GM23248 (cell line): ENCODE measurements at regions not wholly inside any gene's neighbourhood (a gene's known extent, or its start where the extent isn't known, plus 50 kb on each side); places are given as distances from the start of the nearest gene placed in this dataset.

Experiments
- DNase-seq: peaks from one replicate; pipeline ENCODE4 v3.0.0-alpha.2; 2015
- H2AFZ ChIP-seq: fragments of 200-600 bp; sonication (generic); 2 replicates; pipeline ENCODE4 v1.6.1; 2016; ENCODE audit warnings: antibody characterized with exemption
- H3F3A ChIP-seq: fragments of 200-600 bp; sonication (generic); 2 replicates; pipeline ENCODE4 v1.6.1; 2016; ENCODE audit warnings: mild to moderate bottlenecking, antibody characterized with exemption, mixed run types; ENCODE audit not compliant: insufficient read depth
- H3K27ac ChIP-seq: fragments of 200-600 bp; sonication (generic); 2 replicates; pipeline ENCODE4 v1.5.1; 2016; ENCODE audit warnings: mild to moderate bottlenecking
- H3K27me3 ChIP-seq: fragments of 200-600 bp; sonication (generic); replicated peaks from 2 replicates; pipeline ENCODE4 v1.6.1; 2016; ENCODE audit warnings: mild to moderate bottlenecking; ENCODE audit not compliant: insufficient read depth
- H3K36me3 ChIP-seq: fragments of 200-600 bp; sonication (generic); 2 replicates; pipeline ENCODE4 v1.6.1; 2016; ENCODE audit warnings: low read depth, mild to moderate bottlenecking
- H3K4me1 ChIP-seq: fragments of 200-600 bp; sonication (generic); 2 replicates; pipeline ENCODE4 v1.6.1; 2016; ENCODE audit warnings: mild to moderate bottlenecking; ENCODE audit not compliant: insufficient read depth
- H3K4me2 ChIP-seq: fragments of 200-600 bp; sonication (generic); one replicate; pipeline ENCODE4 v1.6.1; 2016; ENCODE audit warnings: mild to moderate bottlenecking; ENCODE audit not compliant: unreplicated experiment
- H3K4me3 ChIP-seq: fragments of 200-600 bp; sonication (generic); 2 replicates; pipeline ENCODE4 v1.5.1; 2016; ENCODE audit warnings: mild to moderate bottlenecking
- H3K79me2 ChIP-seq: fragments of 200-600 bp; sonication (generic); 2 replicates; pipeline ENCODE4 v1.6.1; 2016; ENCODE audit warnings: mild to moderate bottlenecking; ENCODE audit not compliant: insufficient read depth
- H3K9ac ChIP-seq: fragments of 200-600 bp; sonication (generic); 2 replicates; pipeline ENCODE4 v1.6.1; 2016; ENCODE audit warnings: mild to moderate bottlenecking
- H3K9me2 ChIP-seq: fragments of 200-600 bp; sonication (generic); 2 replicates; pipeline ENCODE4 v1.6.1; 2016; ENCODE audit warnings: mixed run types, mild to moderate bottlenecking, moderate library complexity; ENCODE audit not compliant: insufficient read depth
- H3K9me3 ChIP-seq: fragments of 200-600 bp; sonication (generic); one replicate; pipeline ENCODE4 v1.6.1; 2017; ENCODE audit warnings: low read depth
- H4K20me1 ChIP-seq: fragments of 200-600 bp; sonication (generic); 2 replicates; pipeline ENCODE4 v1.6.0; 2016; ENCODE audit not compliant: insufficient read depth
- EZH2 ChIP-seq: fragments of 200-600 bp; sonication (generic); IDR thresholded peaks from 2 replicates; pipeline ENCODE4 v1.6.1; 2018; ENCODE audit warnings: antibody characterized with exemption, mild to moderate bottlenecking; ENCODE audit not compliant: insufficient read depth, poor library complexity, severe bottlenecking
- EZH2phosphoT487 ChIP-seq: fragments of 200-600 bp; sonication (generic); IDR thresholded peaks from 2 replicates; pipeline ENCODE4 v1.6.1; 2018; ENCODE audit warnings: antibody characterized with exemption, moderate library complexity, mild to moderate bottlenecking, low read depth; ENCODE audit not compliant: insufficient read depth
- WGBS, 2 experiments: methylation state at CpG; one replicate each; pipeline ENCODE4 v1.1.6; 2015 to 2017; ENCODE audit warnings: low lambda C conversion rate in 2 of 2, low coverage in 1 of 2; ENCODE audit errors: missing lambda C conversion rate in 2 of 2; 5-methylcytosine and 5-hydroxymethylcytosine counted together
- in situ Hi-C: fragments of 300-500 bp; cut with MboI; formaldehyde crosslinking; loops from 2 replicates; pipeline ENCODE4 v1.15.0; 2020

DNA sequence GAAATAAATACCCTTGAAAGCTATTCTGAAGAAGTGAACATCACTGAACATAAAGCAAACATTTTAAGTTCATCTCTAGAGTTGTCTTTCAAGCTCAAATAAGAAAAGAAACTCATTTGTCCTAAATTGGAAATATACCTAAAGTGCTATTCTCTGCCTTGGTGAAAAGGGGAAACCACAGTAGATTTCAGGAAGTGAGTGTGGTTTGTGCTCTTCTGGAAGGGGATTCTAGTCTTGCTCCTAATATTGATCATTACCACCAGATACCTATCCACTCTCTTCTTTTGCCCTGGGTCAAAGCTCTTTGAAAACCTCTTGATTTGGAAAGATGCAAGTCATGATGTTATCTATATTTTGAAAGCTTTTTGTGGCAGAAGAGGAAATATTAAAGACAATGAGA, 798.1 kb downstream of the ADGRL2 start:
- H3K36me3 ChIP-seq, result no peaks in the 10 kb centered on the region
- DNase-seq, result no peak
- H3K27me3 ChIP-seq, result no peaks in the 10 kb centered on the region
- H3K4me2 ChIP-seq, result no peak overlapping the region
- H3K9ac ChIP-seq, result no peak overlapping the region
- H3K4me1 ChIP-seq, result no peaks in the 10 kb centered on the region
- no peaks in the 10 kb centered on the region for H4K20me1 ChIP-seq
- no peak overlapping the region for H3K27ac ChIP-seq
- TF ChIP-seq EZH2phosphoT487 (no peak), EZH2 (no peak)
- in situ Hi-C loops, result no loop called here
- H2AFZ ChIP-seq, result no peak overlapping the region
- no peaks in the 10 kb centered on the region for H3K9me3 ChIP-seq
- no peaks in the 10 kb centered on the region for H3K79me2 ChIP-seq
- no peaks in the 10 kb centered on the region for H3F3A ChIP-seq
- no peak overlapping the region for H3K4me3 ChIP-seq
- H3K9me2 ChIP-seq, result no peaks in the 10 kb centered on the region

DNA sequence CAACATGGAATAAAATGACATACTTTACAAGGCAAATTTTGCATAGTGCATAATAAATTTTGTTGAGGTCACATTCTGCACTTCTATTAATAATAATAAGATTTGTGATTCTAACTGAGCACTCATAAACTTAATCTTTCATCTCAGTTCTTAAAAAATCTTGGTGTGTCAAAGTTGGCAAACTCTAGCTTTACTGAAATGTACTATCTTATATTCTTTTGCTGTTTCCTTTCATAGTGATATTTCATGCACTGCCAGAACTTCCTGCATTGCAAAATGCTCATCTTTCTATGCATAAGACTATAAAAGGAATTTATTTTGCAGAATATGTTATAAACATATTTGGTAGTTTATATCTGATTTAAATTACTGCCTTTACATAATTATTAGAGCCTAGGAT, 797.6 kb downstream of the ADGRL2 start:
- in situ Hi-C loops, result no loop called here
- H3K4me1 ChIP-seq, result no peaks in the 10 kb centered on the region
- no peak for TF ChIP-seq EZH2phosphoT487
- TF ChIP-seq EZH2, result no peak
- no peak overlapping the region for H3K4me2 ChIP-seq
- H3K27me3 ChIP-seq, result no peaks in the 10 kb centered on the region
- H2AFZ ChIP-seq, result no peak overlapping the region
- no peak overlapping the region for H3K9ac ChIP-seq
- no peak overlapping the region for H3K27ac ChIP-seq
- H3K9me2 ChIP-seq, result no peaks in the 10 kb centered on the region
- no peaks in the 10 kb centered on the region for H3K79me2 ChIP-seq
- no peaks in the 10 kb centered on the region for H4K20me1 ChIP-seq
- DNase-seq, result no peak
- H3K36me3 ChIP-seq, result no peaks in the 10 kb centered on the region
- H3K9me3 ChIP-seq, result no peaks in the 10 kb centered on the region
- H3K4me3 ChIP-seq, result no peak overlapping the region
- H3F3A ChIP-seq, result no peaks in the 10 kb centered on the region

DNA sequence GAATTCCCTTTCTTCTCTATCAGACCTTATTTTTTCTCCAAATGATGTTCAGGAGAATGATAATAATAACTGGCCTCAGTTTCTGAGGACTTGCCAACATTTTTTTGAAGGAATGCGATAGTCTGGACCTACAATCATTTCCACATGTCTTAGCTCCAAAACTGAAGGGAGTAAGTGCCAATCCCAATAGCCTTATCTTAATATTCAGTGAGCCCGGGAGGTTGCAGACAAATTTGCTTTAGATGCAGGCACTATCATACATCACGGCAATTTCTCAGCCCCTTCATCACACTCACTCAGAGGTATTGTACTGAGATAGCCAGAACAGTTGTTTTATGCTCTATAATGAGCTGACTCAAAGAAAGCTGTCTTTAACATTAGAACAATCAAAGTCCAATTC, 796.9 kb downstream of the ADGRL2 start:
- TF ChIP-seq EZH2 (no peak), EZH2phosphoT487 (no peak)
- Histone ChIP-seq H3K4me3 (no peak overlapping the region), H3F3A (no peaks in the 10 kb centered on the region), H3K4me2 (no peak overlapping the region), H3K9me2 (no peaks in the 10 kb centered on the region), H3K4me1 (no peaks in the 10 kb centered on the region), H3K27me3 (no peaks in the 10 kb centered on the region), H3K36me3 (no peaks in the 10 kb centered on the region), H3K9ac (no peak overlapping the region), H2AFZ (no peak overlapping the region), H4K20me1 (no peaks in the 10 kb centered on the region), H3K27ac (no peak overlapping the region), H3K79me2 (no peaks in the 10 kb centered on the region), H3K9me3 (no peaks in the 10 kb centered on the region)
- in situ Hi-C loops, result no loop called here
- 15 to 18% methylated on average over 3 of the region's 3 CpGs for WGBS, 2 experiments
- DNase-seq, result no peak

DNA sequence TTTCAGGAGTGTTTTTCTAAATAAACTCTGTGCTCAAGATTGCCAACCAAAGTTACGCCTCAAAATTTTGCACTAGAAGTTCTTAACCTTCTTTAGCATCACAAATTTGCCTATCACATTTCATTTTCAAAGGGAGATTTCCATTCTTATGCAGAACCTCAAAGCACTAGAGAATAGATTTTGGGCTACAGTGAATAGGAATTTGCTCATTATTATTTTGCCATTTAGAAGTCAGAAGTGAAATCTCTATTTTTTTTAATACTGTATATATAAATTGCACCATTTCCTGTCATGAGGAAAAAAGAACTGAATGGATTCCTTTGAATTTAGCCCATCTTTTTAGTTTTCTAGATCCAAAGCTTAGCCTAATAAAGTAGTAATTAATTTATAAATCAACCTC, 796.4 kb downstream of the ADGRL2 start:
- Histone ChIP-seq H3K27me3 (no peaks in the 10 kb centered on the region), H3K4me2 (no peak overlapping the region), H4K20me1 (no peaks in the 10 kb centered on the region), H3K9ac (no peak overlapping the region), H3K9me2 (no peaks in the 10 kb centered on the region), H3K27ac (no peak overlapping the region), H3K4me1 (no peaks in the 10 kb centered on the region), H2AFZ (no peak overlapping the region), H3F3A (no peaks in the 10 kb centered on the region), H3K79me2 (no peaks in the 10 kb centered on the region), H3K36me3 (no peaks in the 10 kb centered on the region), H3K9me3 (no peaks in the 10 kb centered on the region), H3K4me3 (no peak overlapping the region)
- DNase-seq, result no peak
- WGBS, 2 experiments, result 85% methylated on average over 1 of the region's 1 CpG
- in situ Hi-C loops, result no loop called here
- no peak for TF ChIP-seq EZH2phosphoT487
- no peak for TF ChIP-seq EZH2

DNA sequence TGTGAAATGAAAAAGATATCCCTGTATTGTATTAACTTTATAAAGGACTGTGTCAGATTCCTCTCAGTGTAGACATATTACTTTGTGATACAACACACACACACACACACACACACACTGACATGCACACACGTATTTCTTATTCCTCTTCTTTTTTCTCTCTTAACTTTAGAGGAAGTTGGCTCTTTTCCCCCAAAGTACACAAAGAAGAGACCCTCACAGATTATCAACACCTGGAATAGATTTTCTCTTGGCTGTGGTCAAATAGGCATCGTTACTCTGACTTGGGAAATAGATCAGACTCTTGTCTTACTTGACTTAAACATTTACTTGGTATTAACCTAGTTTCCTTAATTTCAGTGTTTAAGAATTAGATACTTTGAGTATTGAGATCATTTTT, 792.8 kb downstream of the ADGRL2 start:
- H2AFZ ChIP-seq, result no peak overlapping the region
- WGBS, 2 experiments, result 23 to 26% methylated on average over 2 of the region's 2 CpGs
- TF ChIP-seq EZH2phosphoT487 (no peak), EZH2 (no peak)

More for the DNA sequence above, 792.8 kb downstream of the ADGRL2 start:
- Histone ChIP-seq H4K20me1 (no peaks in the 10 kb centered on the region), H3K4me1 (no peaks in the 10 kb centered on the region), H3K27me3 (no peaks in the 10 kb centered on the region), H3K9me3 (no peaks in the 10 kb centered on the region), H3K36me3 (no peaks in the 10 kb centered on the region), H3K9ac (no peak overlapping the region), H3K27ac (no peak overlapping the region), H3K4me3 (no peak overlapping the region), H3K79me2 (no peaks in the 10 kb centered on the region), H3K4me2 (no peak overlapping the region), H3K9me2 (no peaks in the 10 kb centered on the region), H3F3A (no peaks in the 10 kb centered on the region)
- in situ Hi-C loops, result no loop called here
- DNase-seq, result no peak
